Common myeloid progenitor, CD34-positive (primary cell): ENCODE measurements at regions not wholly inside any gene's neighbourhood (a gene's known extent, or its start where the extent isn't known, plus 50 kb on each side); places are given as distances from the start of the nearest gene placed in this dataset.

Experiments
- CTCF ChIA-PET: fragments of 350-600 bp; sonication (Branson Sonifier 250); formaldehyde crosslinking; loops from one replicate; lab custom pipeline; 2021; ENCODE audit warnings: antibody characterized with exemption; lab: Charles Lee
- POLR2A ChIA-PET: fragments of 350-600 bp; sonication (Branson Sonifier 250); formaldehyde crosslinking; loops from one replicate; lab custom pipeline; 2021; ENCODE audit warnings: antibody characterized with exemption; lab: Charles Lee
- DNase-seq, 3 donors: peaks; one replicate each; pipeline versions ENCODE4 v3.0.0 to v3.0.0-alpha.2; 2013
- H3K27ac ChIP-seq, 2 experiments: 1 replicate in 1 of 2; 2 replicates in 1 of 2; pipeline ENCODE4 v1.7.0; 2013; ENCODE audit warnings: inconsistent platforms in 2 of 2, low read length in 2 of 2, mild to moderate bottlenecking in 2 of 2, low read depth in 1 of 2, moderate library complexity in 1 of 2; ENCODE audit not compliant: severe bottlenecking in 2 of 2, insufficient read depth in 1 of 2, poor library complexity in 1 of 2
- H3K27me3 ChIP-seq, 5 experiments: replicated peaks in 2 of 5; 1 replicate in 3 of 5; 2 replicates in 2 of 5; pipeline versions ENCODE4 v1.6.1 to v1.7.0; 2013; ENCODE audit warnings: low read length in 4 of 5, mild to moderate bottlenecking in 2 of 5, moderate library complexity in 2 of 5, inconsistent platforms in 1 of 5; ENCODE audit not compliant: insufficient read depth in 5 of 5, control insufficient read depth in 4 of 5
- H3K36me3 ChIP-seq, 4 experiments: 1 replicate in 2 of 4; 2 replicates in 2 of 4; pipeline versions ENCODE4 v1.6.1 to v1.7.0; 2013; ENCODE audit warnings: low read length in 3 of 4, control low read depth in 1 of 4, mild to moderate bottlenecking in 1 of 4; ENCODE audit not compliant: control insufficient read depth in 4 of 4, insufficient read depth in 4 of 4
- H3K4me1 ChIP-seq, 4 experiments: 1 replicate in 3 of 4; 2 replicates in 1 of 4; pipeline versions ENCODE4 v1.6.1 to v1.7.1; 2013; ENCODE audit warnings: low read length in 3 of 4, mild to moderate bottlenecking in 3 of 4, control low read depth in 1 of 4, inconsistent platforms in 1 of 4, moderate library complexity in 1 of 4; ENCODE audit not compliant: control insufficient read depth in 4 of 4, insufficient read depth in 4 of 4; ENCODE audit errors: control extremely low read depth in 1 of 4
- H3K4me3 ChIP-seq, 7 experiments: 1 replicate in 4 of 7; 2 replicates in 3 of 7; pipeline versions ENCODE4 v1.5.1 to v1.7.0; 2013; ENCODE audit warnings: mild to moderate bottlenecking in 7 of 7, low read length in 6 of 7, moderate library complexity in 6 of 7, inconsistent platforms in 2 of 7, low read depth in 2 of 7, control low read depth in 1 of 7; ENCODE audit not compliant: insufficient read depth in 4 of 7, control insufficient read depth in 1 of 7; ENCODE audit errors: extremely low read depth in 1 of 7
- H3K9me3 ChIP-seq, 5 experiments: 1 replicate in 4 of 5; 2 replicates in 1 of 5; pipeline versions ENCODE4 v1.6.1 to v1.7.1; 2013; ENCODE audit warnings: low read length in 4 of 5, mild to moderate bottlenecking in 2 of 5, inconsistent platforms in 1 of 5, low read depth in 1 of 5, moderate library complexity in 1 of 5; ENCODE audit not compliant: control insufficient read depth in 4 of 5, insufficient read depth in 2 of 5; ENCODE audit errors: control extremely low read depth in 1 of 5
- WGBS: methylation state at CpG from one replicate; pipeline ENCODE4 v1.1.5; 2013; ENCODE audit not compliant: insufficient coverage; 5-methylcytosine and 5-hydroxymethylcytosine counted together

GRCh38 chr5:4335078-4335477 lies 739.4 kb downstream of the IRX1 start:
- CTCF ChIA-PET = no interaction called here
- Histone ChIP-seq H3K9me3 (no peaks in the 10 kb centered on the region), H3K27ac (no peak overlapping the region), H3K4me1 (no peaks in the 10 kb centered on the region), H3K4me3 (no peak overlapping the region), H3K27me3 (no peaks in the 10 kb centered on the region), H3K36me3 (no peaks in the 10 kb centered on the region)
- no peak for DNase-seq
- 50% methylated on average over 2 of the region's 2 CpGs for WGBS
- POLR2A ChIA-PET = no interaction called here

GRCh38 chr5:4337519-4337918 lies 741.9 kb downstream of the IRX1 start:
- Histone ChIP-seq H3K4me1 (no peaks in the 10 kb centered on the region), H3K36me3 (no peaks in the 10 kb centered on the region), H3K9me3 (peaks cover 0 to 2% (median 0%) of the 10 kb centered on the region in 5 experiments), H3K4me3 (no peak overlapping the region), H3K27ac (no peak overlapping the region), H3K27me3 (no peaks in the 10 kb centered on the region)
- WGBS = 83% methylated on average over 3 of the region's 3 CpGs
- CTCF ChIA-PET = no interaction called here
- POLR2A ChIA-PET = no interaction called here
- DNase-seq = no peak

GRCh38 chr5:4339949-4340348 lies 744.3 kb downstream of the IRX1 start:
- no peaks in the 10 kb centered on the region for H3K4me1 ChIP-seq
- H3K27me3 ChIP-seq = no peaks in the 10 kb centered on the region
- ChIA-PET CTCF (no interaction called here), POLR2A (no interaction called here)
- H3K9me3 ChIP-seq = peaks cover 0 to 2% (median 0%) of the 10 kb centered on the region in 5 experiments
- no peaks in the 10 kb centered on the region for H3K36me3 ChIP-seq
- H3K27ac ChIP-seq = no peak overlapping the region
- H3K4me3 ChIP-seq = no peak overlapping the region
- 90% methylated on average over 8 of the region's 9 CpGs for WGBS
- no peak for DNase-seq

GRCh38 chr5:4345850-4346249 lies 750.2 kb downstream of the IRX1 start:
- H3K27me3 ChIP-seq = no peaks in the 10 kb centered on the region
- no peak for DNase-seq

GRCh38 chr5:4348423-4348822 lies 752.8 kb downstream of the IRX1 start:
- H3K4me3 ChIP-seq = no peak overlapping the region
- H3K4me1 ChIP-seq = no peaks in the 10 kb centered on the region
- no peak for DNase-seq
- no peak overlapping the region for H3K27ac ChIP-seq
- ChIA-PET POLR2A (no interaction called here), CTCF (no interaction called here)
- H3K27me3 ChIP-seq = no peaks in the 10 kb centered on the region
- H3K9me3 ChIP-seq = no peaks in the 10 kb centered on the region
- no peaks in the 10 kb centered on the region for H3K36me3 ChIP-seq
- WGBS = 88% methylated on average over 1 of the region's 3 CpGs

More at GRCh38 chr5:4345850-4346249, 750.2 kb downstream of the IRX1 start:
- CTCF ChIA-PET = no interaction called here
- WGBS = no CpG with 5 or more reads among the region's 1 CpG
- POLR2A ChIA-PET = no interaction called here
- no peaks in the 10 kb centered on the region for H3K4me1 ChIP-seq
- H3K4me3 ChIP-seq = no peak overlapping the region
- H3K9me3 ChIP-seq = no peaks in the 10 kb centered on the region
- H3K36me3 ChIP-seq = no peaks in the 10 kb centered on the region
- no peak overlapping the region for H3K27ac ChIP-seq

- ChIA-PET POLR2A (no interaction called here), CTCF (no interaction called here)
- Histone ChIP-seq H3K27ac (no peak overlapping the region), H3K4me1 (no peaks in the 10 kb centered on the region), H3K36me3 (no peaks in the 10 kb centered on the region), H3K27me3 (no peaks in the 10 kb centered on the region), H3K9me3 (no peaks in the 10 kb centered on the region), H3K4me3 (no peak overlapping the region)
- no peak for DNase-seq
- WGBS = 100% methylated on average over 2 of the region's 3 CpGs
Measured at GRCh38 chr5:4348919-4349318, 753.3 kb downstream of the IRX1 start.

- Histone ChIP-seq H3K27ac (no peak overlapping the region), H3K36me3 (no peaks in the 10 kb centered on the region), H3K9me3 (no peaks in the 10 kb centered on the region), H3K27me3 (no peaks in the 10 kb centered on the region), H3K4me1 (no peaks in the 10 kb centered on the region), H3K4me3 (no peak overlapping the region)
- ChIA-PET POLR2A (no interaction called here), CTCF (no interaction called here)
- WGBS = 71% methylated on average over 4 of the region's 6 CpGs
- DNase-seq = no peak
Measured at GRCh38 chr5:4356201-4356600, 760.6 kb downstream of the IRX1 start.
